GM12878 (cell line): ENCODE measurements at regions not wholly inside any gene's neighbourhood (a gene's known extent, or its start where the extent isn't known, plus 50 kb on each side); places are given as distances from the start of the nearest gene placed in this dataset.

Experiments used
- ATAC-seq: fragments of 200-7000 bp; cut with Tn5 transposase; 3 replicates; pipeline ENCODE4 v1.9.1; 2020; ENCODE audit warnings: mild to moderate bottlenecking, moderate library complexity
- BruUV-seq: library from RNA; stranded (reverse); fragments of 400-500 nt; replicated peaks from 2 replicates; lab custom pipeline; 2021; lab: Mats Ljungman, UMichigan
- CTCF ChIA-PET: fragments of 300-600 bp; sonication (Branson Sonifier 250); formaldehyde crosslinking; extraction: SDS; loops from one replicate; lab custom pipeline; 2021; ENCODE audit warnings: inconsistent platforms; lab: Yijun Ruan, JAX
- POLR2A ChIA-PET: fragments of 350-600 bp; formaldehyde crosslinking; extraction: SDS; loops from one replicate; lab custom pipeline; 2021; ENCODE audit warnings: inconsistent platforms; lab: Charles Lee
- RAD21 ChIA-PET: fragments of 300-600 bp; sonication (Branson Sonifier 250); formaldehyde crosslinking; loops from one replicate; lab custom pipeline; 2023; ENCODE audit warnings: antibody characterized with exemption; ENCODE audit not compliant: unreplicated experiment; lab: Charles Lee
- SMC1A ChIA-PET: fragments of 300-600 bp; sonication (Branson Sonifier 250); formaldehyde crosslinking; loops from one replicate; lab custom pipeline; 2023; ENCODE audit not compliant: unreplicated experiment, uncharacterized antibody; lab: Charles Lee
- DNase-seq: peaks from one replicate; pipeline ENCODE4 v3.0.0-alpha.2; 2011; ENCODE audit warnings: low read depth, low spot score
- FAIRE-seq: peaks from 3 replicates; lab custom pipeline; 2011; peaks lifted over from hg19 to GRCh38; lab: Jason Lieb, UNC
- H2AFZ ChIP-seq: 2 replicates; pipeline ENCODE4 v1.6.0; 2011; ENCODE audit warnings: low read depth, low read length, control low read depth; ENCODE audit not compliant: control insufficient read depth
- H3K27ac ChIP-seq: 2 replicates; pipeline ENCODE4 v1.5.1; 2011; ENCODE audit warnings: control low read depth; ENCODE audit not compliant: control insufficient read depth, insufficient read depth
- H3K27me3 ChIP-seq, 2 experiments: replicated peaks in 1 of 2; 2 replicates each; pipeline versions ENCODE4 v1.6.0 to v1.6.1; 2011; ENCODE audit warnings: low read length in 1 of 2; ENCODE audit not compliant: control insufficient read depth in 2 of 2, insufficient read depth in 2 of 2
- H3K36me3 ChIP-seq, 2 experiments: 2 replicates each; pipeline ENCODE4 v1.5.1; 2011; ENCODE audit warnings: low read length in 1 of 2; ENCODE audit not compliant: control insufficient read depth in 2 of 2, insufficient read depth in 2 of 2
- H3K4me1 ChIP-seq: 2 replicates; pipeline ENCODE4 v1.6.1; 2011; ENCODE audit warnings: mild to moderate bottlenecking, low read length, moderate library complexity, mixed read lengths; ENCODE audit not compliant: control insufficient read depth, insufficient read depth
- H3K4me2 ChIP-seq: 2 replicates; pipeline ENCODE4 v1.6.0; 2011; ENCODE audit warnings: control low read depth; ENCODE audit not compliant: control insufficient read depth, insufficient read depth
- H3K4me3 ChIP-seq: fragments of 200-600 bp; sonication (generic); 2 replicates; pipeline ENCODE4 v1.5.1; 2016
- H3K79me2 ChIP-seq: 2 replicates; pipeline ENCODE4 v1.6.0; 2011; ENCODE audit warnings: low read length; ENCODE audit not compliant: control insufficient read depth, insufficient read depth
- H3K9ac ChIP-seq: 2 replicates; pipeline ENCODE4 v1.8.0; 2011; ENCODE audit warnings: low read length, control low read depth, mixed read lengths; ENCODE audit not compliant: control insufficient read depth, insufficient read depth
- H3K9me3 ChIP-seq: replicated peaks from 3 replicates; pipeline ENCODE4 v1.5.1; 2011; ENCODE audit warnings: mild to moderate bottlenecking, low read length; ENCODE audit not compliant: control insufficient read depth, insufficient read depth
- H4K20me1 ChIP-seq: 2 replicates; pipeline ENCODE4 v1.6.0; 2011; ENCODE audit not compliant: control insufficient read depth, insufficient read depth
- CHD2 ChIP-seq: IDR thresholded peaks from 2 replicates; pipeline ENCODE4 v1.6.1; 2011; ENCODE audit warnings: low read depth, low read length, improper control_type of control experiment, borderline replicate concordance
- EGR1 ChIP-seq, 2 experiments: IDR thresholded peaks; 1 replicate in 1 of 2; 2 replicates in 1 of 2; pipeline ENCODE4 v1.6.1; 2011 to 2012; ENCODE audit warnings: low read depth in 2 of 2, low read length in 2 of 2, borderline replicate concordance in 1 of 2, mild to moderate bottlenecking in 1 of 2, moderate library complexity in 1 of 2
- ETV6 ChIP-seq, 2 experiments: fragments of 450-650 bp in 1 of 2; IDR thresholded peaks in 1 of 2; conservative IDR thresholded peaks in 1 of 2; 2 replicates each; pipeline ENCODE4 v1.6.1; 2014; ENCODE audit warnings: antibody characterized with exemption in 1 of 2, borderline replicate concordance in 1 of 2, low read depth in 1 of 2, mild to moderate bottlenecking in 1 of 2, moderate library complexity in 1 of 2
- IRF4 ChIP-seq: IDR thresholded peaks from 2 replicates; pipeline ENCODE4 v1.6.1; 2011; ENCODE audit warnings: low read depth, low read length
- KDM1A ChIP-seq: fragments of 200-600 bp; sonication (generic); IDR thresholded peaks from 2 replicates; pipeline ENCODE4 v1.6.1; 2016; ENCODE audit warnings: borderline replicate concordance
- MEF2B ChIP-seq: fragments of 450-650 bp; IDR thresholded peaks from 2 replicates; pipeline ENCODE4 v1.6.1; 2018; ENCODE audit warnings: mild to moderate bottlenecking, moderate library complexity; ENCODE audit not compliant: partially characterized antibody, poor library complexity, severe bottlenecking
- NFYB ChIP-seq: IDR thresholded peaks from 2 replicates; pipeline ENCODE4 v1.6.1; 2011; ENCODE audit warnings: low read depth, mild to moderate bottlenecking, low read length, improper control_type of control experiment, moderate library complexity; ENCODE audit not compliant: insufficient read depth
- PAX5 ChIP-seq: IDR thresholded peaks from 2 replicates; pipeline ENCODE4 v1.6.1; 2011; ENCODE audit warnings: low read depth, low read length, borderline replicate concordance
- POLR2AphosphoS2 ChIP-seq: IDR thresholded peaks from 2 replicates; pipeline ENCODE4 v1.6.1; 2011; ENCODE audit warnings: low read depth, mild to moderate bottlenecking, low read length, improper control_type of control experiment, moderate library complexity
- TAF1 ChIP-seq: IDR thresholded peaks from 2 replicates; pipeline ENCODE4 v1.6.1; 2011; ENCODE audit warnings: mild to moderate bottlenecking, low read depth, low read length, borderline replicate concordance
- TARDBP ChIP-seq: IDR thresholded peaks from 2 replicates; pipeline ENCODE4 v1.6.1; 2016; ENCODE audit warnings: borderline replicate concordance
- TCF12 ChIP-seq: IDR thresholded peaks from 2 replicates; pipeline ENCODE4 v1.6.1; 2011; ENCODE audit warnings: low read depth, mild to moderate bottlenecking, low read length
- TCF7 ChIP-seq: IDR thresholded peaks from 2 replicates; pipeline ENCODE4 v1.6.1; 2014; ENCODE audit warnings: antibody characterized with exemption, borderline replicate concordance
- YBX1 ChIP-seq: fragments of 450-650 bp; IDR thresholded peaks from 2 replicates; pipeline ENCODE4 v1.6.1; 2016; ENCODE audit warnings: antibody characterized with exemption
- ZNF24 ChIP-seq: fragments of 450-650 bp; IDR thresholded peaks from 2 replicates; pipeline ENCODE4 v1.6.1; 2017; ENCODE audit warnings: antibody characterized with exemption, mild to moderate bottlenecking
- WGBS: methylation state at CpG from one replicate; pipeline ENCODE4 v1.1.6; 2016; ENCODE audit warnings: low lambda C conversion rate; ENCODE audit not compliant: insufficient replicate concordance, insufficient coverage; ENCODE audit errors: missing lambda C conversion rate; 5-methylcytosine and 5-hydroxymethylcytosine counted together
- in situ Hi-C: fragments of 300-500 bp; cut with MboI; formaldehyde crosslinking; loops from 9 replicates; pipeline ENCODE4 v1.14.3; 2018; ENCODE audit warnings: mixed read lengths
- intact Hi-C: fragments of 100-400 bp; cut with micrococcal nuclease; formaldehyde crosslinking; loops from one replicate; pipeline ENCODE4 v1.14.2; 2022; ENCODE audit not compliant: unreplicated experiment
- TF ChIP-seq, protein P1 (sequence below): fragments of 450-650 bp; formaldehyde crosslinking; IDR thresholded peaks from 2 replicates; pipeline ENCODE4 v1.4.0; 2022; ENCODE audit warnings: mild to moderate bottlenecking, moderate library complexity
- TF ChIP-seq, protein P2 (sequence below): IDR thresholded peaks from 2 replicates; pipeline ENCODE4 v1.6.1; 2012; ENCODE audit warnings: low read depth, low read length, improper control_type of control experiment
- TF ChIP-seq, protein P3 (sequence below): IDR thresholded peaks from 2 replicates; pipeline ENCODE4 v1.6.1; 2011; ENCODE audit warnings: borderline replicate concordance, low read depth, mild to moderate bottlenecking, moderate library complexity, mixed read lengths, low read length; ENCODE audit not compliant: insufficient read depth; ENCODE audit errors: extremely low read length

DNA sequence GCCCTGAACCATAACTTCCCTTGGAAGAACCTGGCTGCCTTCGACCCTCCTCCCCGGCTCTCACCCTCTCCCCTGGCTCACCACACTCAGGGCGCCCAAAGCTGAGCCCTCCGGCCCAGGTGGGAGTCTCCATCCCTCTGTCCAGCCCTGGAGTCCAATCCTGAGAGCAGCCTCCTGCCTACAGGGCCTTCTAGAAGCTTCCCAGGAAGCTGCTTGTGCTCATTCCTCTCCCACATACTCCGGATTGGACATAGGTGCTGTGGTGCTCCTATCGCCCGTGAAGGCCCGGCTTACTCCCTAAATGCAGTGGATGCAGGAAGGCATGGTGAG, 1332.0 kb downstream of the BRD1 start (continued):
- TF ChIP-seq, protein P1, sequence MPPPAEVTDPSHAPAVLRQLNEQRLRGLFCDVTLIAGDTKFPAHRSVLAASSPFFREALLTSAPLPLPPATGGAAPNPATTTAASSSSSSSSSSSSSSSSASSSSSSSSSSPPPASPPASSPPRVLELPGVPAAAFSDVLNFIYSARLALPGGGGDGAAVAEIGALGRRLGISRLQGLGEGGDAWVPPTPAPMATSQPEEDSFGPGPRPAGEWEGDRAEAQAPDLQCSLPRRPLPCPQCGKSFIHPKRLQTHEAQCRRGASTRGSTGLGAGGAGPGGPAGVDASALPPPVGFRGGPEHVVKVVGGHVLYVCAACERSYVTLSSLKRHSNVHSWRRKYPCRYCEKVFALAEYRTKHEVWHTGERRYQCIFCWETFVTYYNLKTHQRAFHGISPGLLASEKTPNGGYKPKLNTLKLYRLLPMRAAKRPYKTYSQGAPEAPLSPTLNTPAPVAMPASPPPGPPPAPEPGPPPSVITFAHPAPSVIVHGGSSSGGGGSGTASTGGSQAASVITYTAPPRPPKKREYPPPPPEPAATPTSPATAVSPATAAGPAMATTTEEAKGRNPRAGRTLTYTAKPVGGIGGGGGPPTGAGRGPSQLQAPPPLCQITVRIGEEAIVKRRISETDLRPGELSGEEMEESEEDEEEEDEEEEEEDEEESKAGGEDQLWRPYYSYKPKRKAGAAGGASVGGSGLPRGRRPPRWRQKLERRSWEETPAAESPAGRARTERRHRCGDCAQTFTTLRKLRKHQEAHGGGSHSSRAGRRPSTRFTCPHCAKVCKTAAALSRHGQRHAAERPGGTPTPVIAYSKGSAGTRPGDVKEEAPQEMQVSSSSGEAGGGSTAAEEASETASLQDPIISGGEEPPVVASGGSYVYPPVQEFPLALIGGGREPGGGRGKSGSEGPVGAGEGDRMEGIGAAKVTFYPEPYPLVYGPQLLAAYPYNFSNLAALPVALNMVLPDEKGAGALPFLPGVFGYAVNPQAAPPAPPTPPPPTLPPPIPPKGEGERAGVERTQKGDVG = no peak
- TF ChIP-seq CHD2 (no peak), MEF2B (no peak), ZNF24 (no peak), TAF1 (no peak)

DNA sequence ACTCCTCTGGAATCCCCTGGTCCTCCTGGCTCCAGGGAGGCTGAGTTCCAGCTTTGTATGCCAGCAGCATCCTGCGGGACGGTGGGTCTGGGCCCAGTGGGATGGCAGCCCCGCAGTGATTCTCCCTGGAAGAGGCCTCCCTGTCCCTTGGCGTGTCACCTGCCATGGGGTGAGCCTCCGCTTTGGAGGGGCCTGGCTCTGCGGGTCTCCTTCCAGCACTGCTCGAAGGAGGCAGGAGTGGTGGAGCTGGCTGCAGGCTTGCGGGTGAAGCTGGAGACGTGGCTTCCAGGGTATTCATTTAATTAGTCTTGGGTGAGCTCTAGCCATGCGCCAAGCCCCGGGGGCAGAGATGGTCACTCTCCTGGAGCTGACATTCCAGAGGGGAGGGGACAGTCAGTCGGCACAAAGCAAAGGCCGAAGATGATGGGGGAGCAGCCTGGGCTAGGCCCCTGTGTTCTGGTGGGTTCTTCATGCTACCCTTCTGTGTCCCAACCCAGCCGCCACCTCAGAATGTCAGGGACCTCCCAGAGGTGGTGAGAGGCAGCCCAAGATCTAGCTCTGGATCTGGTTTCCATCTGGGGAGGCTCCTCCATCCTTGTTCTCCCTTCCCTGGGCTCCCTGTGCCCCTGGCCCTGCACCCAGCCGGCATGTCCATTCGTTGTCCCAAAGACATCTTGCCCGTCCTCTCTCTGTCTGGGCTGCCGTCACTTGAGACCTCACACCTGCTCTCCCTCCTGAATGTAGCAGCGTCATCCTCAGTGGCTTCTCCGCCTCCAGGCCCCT, 1332.5 kb downstream of the BRD1 start:
- intact Hi-C loops (loop anchor here (10.0 kb wide), 1 partner anchor 1090 kb away; no protein-coding TSS in a partner anchor), in situ Hi-C loops (loop anchor here (5.0 to 25.0 kb wide), 3 partner anchors 1278 to 1933 kb away; no protein-coding TSS in a partner anchor)
- no peak overlapping the region for H3K27ac ChIP-seq
- RAD21 ChIA-PET = no interaction called here
- DNase-seq (no peak), FAIRE-seq (no peak), ATAC-seq (no peak)
- no peak overlapping the region for H3K4me2 ChIP-seq
- H4K20me1 ChIP-seq = no peaks in the 10 kb centered on the region
- CTCF ChIA-PET = no interaction called here
- BruUV-seq = no TSS peak
- no peak overlapping the region for H2AFZ ChIP-seq
- H3K9me3 ChIP-seq = no peaks in the 10 kb centered on the region
- no peak overlapping the region for H3K9ac ChIP-seq
- no peaks in the 10 kb centered on the region for H3K79me2 ChIP-seq
- SMC1A ChIA-PET = no interaction called here
- WGBS = 58% methylated on average over 17 of the region's 20 CpGs
- no peak overlapping the region for H3K4me3 ChIP-seq
- H3K4me1 ChIP-seq = no peaks in the 10 kb centered on the region
- POLR2A ChIA-PET = no interaction called here
- H3K36me3 ChIP-seq = no peaks in the 10 kb centered on the region
- H3K27me3 ChIP-seq = peaks cover 0 to 3% of the 10 kb centered on the region in 2 experiments; a peak in 3 of 4 replicates
- TF ChIP-seq IRF4 (no peak), YBX1 (no peak), TCF7 (no peak), PAX5 (no peak), NFYB (no peak), TCF12 (no peak), EGR1 (IDR thresholded peaks at IDR 0.05; ENCODE audit: borderline replicate concordance in 1 of 2, low read depth in 2 of 2, low read length in 2 of 2) (no peak), TARDBP (no peak), POLR2AphosphoS2 (no peak), KDM1A (no peak), ETV6 (conservative IDR thresholded peaks at IDR 0.05 in 1 of 2, IDR thresholded peaks at IDR 0.05 in 1 of 2; ENCODE audit: borderline replicate concordance in 1 of 2, low read depth in 1 of 2) (no peak)
- TF ChIP-seq, protein P2, sequence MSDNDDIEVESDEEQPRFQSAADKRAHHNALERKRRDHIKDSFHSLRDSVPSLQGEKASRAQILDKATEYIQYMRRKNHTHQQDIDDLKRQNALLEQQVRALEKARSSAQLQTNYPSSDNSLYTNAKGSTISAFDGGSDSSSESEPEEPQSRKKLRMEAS = no peak
- TF ChIP-seq, protein P3, sequence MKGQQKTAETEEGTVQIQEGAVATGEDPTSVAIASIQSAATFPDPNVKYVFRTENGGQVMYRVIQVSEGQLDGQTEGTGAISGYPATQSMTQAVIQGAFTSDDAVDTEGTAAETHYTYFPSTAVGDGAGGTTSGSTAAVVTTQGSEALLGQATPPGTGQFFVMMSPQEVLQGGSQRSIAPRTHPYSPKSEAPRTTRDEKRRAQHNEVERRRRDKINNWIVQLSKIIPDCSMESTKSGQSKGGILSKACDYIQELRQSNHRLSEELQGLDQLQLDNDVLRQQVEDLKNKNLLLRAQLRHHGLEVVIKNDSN = no peak
